ENCODE measurements at regions not wholly inside any gene's neighbourhood (a gene's known extent, or its start where the extent isn't known, plus 50 kb on each side); places are given as distances from the start of the nearest gene placed in this dataset.

GRCh38 chr2:154963511-154963910 is 265.0 kb downstream of the KCNJ3 start:
- H4K20me1 ChIP-seq (ENCODE audit: insufficient read depth, low read length) = no peaks in the 10 kb centered on the region

More at GRCh38 chr2:154963511-154963910, 265.0 kb downstream of the KCNJ3 start:
- Histone ChIP-seq H3K4me2 (ENCODE audit: low read depth, low read length) (no peak overlapping the region), H3K36me3 (ENCODE audit: control insufficient read depth, insufficient read depth, low read length) (no peaks in the 10 kb centered on the region), H3K79me1 (ENCODE audit: low read depth in 1 of 2, low read length in 2 of 2) (no peaks in the 10 kb centered on the region), H4K5ac (ENCODE audit: low read depth, low read length) (no peak overlapping the region), H3K4me3 (ENCODE audit: insufficient read depth, low read depth, low read length) (no peak overlapping the region), H3K27ac (ENCODE audit: insufficient read depth, low read length) (no peak overlapping the region), H2BK120ac (ENCODE audit: low read depth, low read length) (no peak overlapping the region), H2BK20ac (ENCODE audit: low read depth, low read length) (no peak overlapping the region), H3K9me1 (ENCODE audit: insufficient read depth, low read length) (no peaks in the 10 kb centered on the region), H2AK9ac (replicated peaks; ENCODE audit: low read depth, low read length, poor library complexity) (no peak overlapping the region), H3K14ac (replicated peaks; ENCODE audit: low read depth, low read length) (no peak overlapping the region), H3K9ac (ENCODE audit: low read depth, low read length) (no peak overlapping the region), H3K56ac (ENCODE audit: extremely low read depth, insufficient read depth, low read length) (no peak overlapping the region), H4K91ac (ENCODE audit: insufficient read depth, low read depth, low read length) (no peak overlapping the region), H2AK5ac (ENCODE audit: low read depth, low read length) (no peak overlapping the region), H2AFZ (replicated peaks; ENCODE audit: low read length, poor library complexity) (no peak overlapping the region), H2BK15ac (ENCODE audit: low read depth, low read length) (no peak overlapping the region), H3K18ac (ENCODE audit: low read depth, low read length) (no peak overlapping the region), H2BK5ac (ENCODE audit: low read depth, low read length, poor library complexity, severe bottlenecking) (no peak overlapping the region), H3K4me1 (ENCODE audit: control insufficient read depth, insufficient read depth, low read length) (no peaks in the 10 kb centered on the region), H3K4ac (ENCODE audit: low read depth, low read length) (no peak overlapping the region), H3K23ac (ENCODE audit: low read depth, low read length) (no peak overlapping the region), H3K9me3 (ENCODE audit: control insufficient read depth, insufficient read depth, low read length) (no peaks in the 10 kb centered on the region), H3K27me3 (ENCODE audit: control insufficient read depth, insufficient read depth, low read length) (no peaks in the 10 kb centered on the region), H4K8ac (ENCODE audit: low read depth in 2 of 2, low read length in 2 of 2) (no peak overlapping the region)
- intact Hi-C loops (cut with micrococcal nuclease) = no loop called here
- in situ Hi-C loops (cut with MboI; ENCODE audit: low sequenced_read_pairs) = no loop called here
- WGBS, 2 experiments (ENCODE audit: extremely low coverage in 2 of 2, insufficient read length in 1 of 2) = no CpG with 5 or more reads among the region's 1 CpG
- ChIA-PET POLR2A (ENCODE audit: unreplicated experiment) (no interaction called here), CTCF (no interaction called here)
- dilution Hi-C loops (cut with HindIII; ENCODE audit: low sequenced_read_pairs, unreplicated experiment) = no loop called here
- no peak for DNase-seq
- TF ChIP-seq CHD1 (IDR thresholded peaks at IDR 0.05; ENCODE audit: low read depth, low read length) (no peak), RCOR1 (IDR thresholded peaks at IDR 0.05; ENCODE audit: insufficient replicate concordance, low read length) (no peak), MAZ (IDR thresholded peaks at IDR 0.05; ENCODE audit: borderline replicate concordance, low read depth, low read length) (no peak), FOS (IDR thresholded peaks at IDR 0.05; ENCODE audit: low read depth, low read length) (no peak), RAD21 (IDR thresholded peaks at IDR 0.05; ENCODE audit: low read length) (no peak), CEBPB (IDR thresholded peaks at IDR 0.05; ENCODE audit: low read depth, low read length) (no peak), NFE2L2 (IDR thresholded peaks at IDR 0.05; ENCODE audit: low read depth, low read length) (no peak), MXI1 (IDR thresholded peaks at IDR 0.05; ENCODE audit: borderline replicate concordance, low read depth, low read length) (no peak), BHLHE40 (IDR thresholded peaks at IDR 0.05; ENCODE audit: low read depth, low read length) (no peak), SMC3 (IDR thresholded peaks at IDR 0.05; ENCODE audit: low read depth, low read length) (no peak), MAFK (IDR thresholded peaks at IDR 0.05; ENCODE audit: low read depth, low read length) (no peak), RFX5 (IDR thresholded peaks at IDR 0.05; ENCODE audit: low read depth, low read length) (no peak), POLR2A (IDR thresholded peaks at IDR 0.05; ENCODE audit: low read depth, low read length) (no peak)
- TF ChIP-seq, protein P1, sequence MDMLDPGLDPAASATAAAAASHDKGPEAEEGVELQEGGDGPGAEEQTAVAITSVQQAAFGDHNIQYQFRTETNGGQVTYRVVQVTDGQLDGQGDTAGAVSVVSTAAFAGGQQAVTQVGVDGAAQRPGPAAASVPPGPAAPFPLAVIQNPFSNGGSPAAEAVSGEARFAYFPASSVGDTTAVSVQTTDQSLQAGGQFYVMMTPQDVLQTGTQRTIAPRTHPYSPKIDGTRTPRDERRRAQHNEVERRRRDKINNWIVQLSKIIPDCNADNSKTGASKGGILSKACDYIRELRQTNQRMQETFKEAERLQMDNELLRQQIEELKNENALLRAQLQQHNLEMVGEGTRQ (IDR thresholded peaks at IDR 0.05; ENCODE audit: low read depth, low read length) = no peak
- TF ChIP-seq, protein P2, sequence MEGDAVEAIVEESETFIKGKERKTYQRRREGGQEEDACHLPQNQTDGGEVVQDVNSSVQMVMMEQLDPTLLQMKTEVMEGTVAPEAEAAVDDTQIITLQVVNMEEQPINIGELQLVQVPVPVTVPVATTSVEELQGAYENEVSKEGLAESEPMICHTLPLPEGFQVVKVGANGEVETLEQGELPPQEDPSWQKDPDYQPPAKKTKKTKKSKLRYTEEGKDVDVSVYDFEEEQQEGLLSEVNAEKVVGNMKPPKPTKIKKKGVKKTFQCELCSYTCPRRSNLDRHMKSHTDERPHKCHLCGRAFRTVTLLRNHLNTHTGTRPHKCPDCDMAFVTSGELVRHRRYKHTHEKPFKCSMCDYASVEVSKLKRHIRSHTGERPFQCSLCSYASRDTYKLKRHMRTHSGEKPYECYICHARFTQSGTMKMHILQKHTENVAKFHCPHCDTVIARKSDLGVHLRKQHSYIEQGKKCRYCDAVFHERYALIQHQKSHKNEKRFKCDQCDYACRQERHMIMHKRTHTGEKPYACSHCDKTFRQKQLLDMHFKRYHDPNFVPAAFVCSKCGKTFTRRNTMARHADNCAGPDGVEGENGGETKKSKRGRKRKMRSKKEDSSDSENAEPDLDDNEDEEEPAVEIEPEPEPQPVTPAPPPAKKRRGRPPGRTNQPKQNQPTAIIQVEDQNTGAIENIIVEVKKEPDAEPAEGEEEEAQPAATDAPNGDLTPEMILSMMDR (conservative IDR thresholded peaks at IDR 0.05; ENCODE audit: low read depth, low read length) = no peak
- TF ChIP-seq, protein P3, sequence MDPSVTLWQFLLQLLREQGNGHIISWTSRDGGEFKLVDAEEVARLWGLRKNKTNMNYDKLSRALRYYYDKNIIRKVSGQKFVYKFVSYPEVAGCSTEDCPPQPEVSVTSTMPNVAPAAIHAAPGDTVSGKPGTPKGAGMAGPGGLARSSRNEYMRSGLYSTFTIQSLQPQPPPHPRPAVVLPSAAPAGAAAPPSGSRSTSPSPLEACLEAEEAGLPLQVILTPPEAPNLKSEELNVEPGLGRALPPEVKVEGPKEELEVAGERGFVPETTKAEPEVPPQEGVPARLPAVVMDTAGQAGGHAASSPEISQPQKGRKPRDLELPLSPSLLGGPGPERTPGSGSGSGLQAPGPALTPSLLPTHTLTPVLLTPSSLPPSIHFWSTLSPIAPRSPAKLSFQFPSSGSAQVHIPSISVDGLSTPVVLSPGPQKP (IDR thresholded peaks at IDR 0.05; ENCODE audit: borderline replicate concordance, low read depth, low read length) = no peak
- no TSS peak for BruUV-seq (replicated peaks)
- no peak for ATAC-seq (ENCODE audit: low read depth)

Data from IMR-90 (cell line).